Esophagus muscularis mucosa (tissue), 3 donors: ENCODE measurements at regions not wholly inside any gene's neighbourhood (a gene's known extent, or its start where the extent isn't known, plus 50 kb on each side); places are given as distances from the start of the nearest gene placed in this dataset.

ENCODE experiments used
- CTCF ChIP-seq, 3 experiments: fragments of 200-600 bp in 2 of 3; fragments of 450-650 bp in 1 of 3; sonication (generic) in 2 of 3; IDR thresholded peaks; one replicate each; pipeline ENCODE4 v1.5.1; 2017 to 2019; ENCODE audit warnings: antibody characterized with exemption in 3 of 3, mild to moderate bottlenecking in 2 of 3, moderate library complexity in 1 of 3
- POLR2A ChIP-seq: fragments of 450-650 bp; IDR thresholded peaks from one replicate; pipeline ENCODE4 v1.6.1; 2017; ENCODE audit warnings: antibody characterized with exemption, moderate library complexity, mild to moderate bottlenecking, low read depth
- POLR2AphosphoS5 ChIP-seq, 2 donors: sonication (generic); formaldehyde crosslinking; IDR thresholded peaks; one replicate each; pipeline ENCODE4 v1.6.1; 2017; ENCODE audit warnings: antibody characterized with exemption in 2 of 2

- TF ChIP-seq POLR2AphosphoS5 (IDR thresholded peaks at IDR 0.05) = no peak
- TF ChIP-seq CTCF (IDR thresholded peaks at IDR 0.05) = no peak
- TF ChIP-seq POLR2A = no peak
These were observed 90.1 kb downstream of the MYCN start for GRCh38 chr2:16030206-16031057.
